ENCODE measurements at regions not wholly inside any gene's neighbourhood (a gene's known extent, or its start where the extent isn't known, plus 50 kb on each side); places are given as distances from the start of the nearest gene placed in this dataset.
A peak's percentile ranks its signal among the peaks of the same experiment; 100 is the strongest.

DNA sequence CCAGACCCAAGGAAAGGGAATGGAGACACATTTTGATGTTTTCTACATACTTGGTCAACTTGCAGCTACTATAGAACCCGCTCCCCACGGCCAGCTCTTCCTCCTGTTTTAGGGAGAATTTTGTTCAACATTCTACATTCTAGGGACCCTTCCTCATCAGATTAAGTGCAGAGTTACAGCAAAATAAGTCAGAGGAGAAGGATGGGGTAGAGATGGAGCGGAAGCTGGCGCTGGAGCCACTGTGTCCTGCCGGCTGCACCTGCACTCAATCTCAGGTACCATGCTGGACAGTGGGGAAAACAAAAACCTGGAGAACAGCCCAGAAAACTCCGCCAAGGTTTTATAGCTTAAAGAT is 79.4 kb upstream of the EN2 start:
- no peak overlapping the region for H3K4me3 ChIP-seq (ENCODE audit: low read length)
- no peak for TF ChIP-seq CTCF (IDR thresholded peaks at IDR 0.05; ENCODE audit: insufficient read depth, low read depth, low read length, missing control alignments)
- DNase-seq (ENCODE audit: low read depth), result no peak

DNA sequence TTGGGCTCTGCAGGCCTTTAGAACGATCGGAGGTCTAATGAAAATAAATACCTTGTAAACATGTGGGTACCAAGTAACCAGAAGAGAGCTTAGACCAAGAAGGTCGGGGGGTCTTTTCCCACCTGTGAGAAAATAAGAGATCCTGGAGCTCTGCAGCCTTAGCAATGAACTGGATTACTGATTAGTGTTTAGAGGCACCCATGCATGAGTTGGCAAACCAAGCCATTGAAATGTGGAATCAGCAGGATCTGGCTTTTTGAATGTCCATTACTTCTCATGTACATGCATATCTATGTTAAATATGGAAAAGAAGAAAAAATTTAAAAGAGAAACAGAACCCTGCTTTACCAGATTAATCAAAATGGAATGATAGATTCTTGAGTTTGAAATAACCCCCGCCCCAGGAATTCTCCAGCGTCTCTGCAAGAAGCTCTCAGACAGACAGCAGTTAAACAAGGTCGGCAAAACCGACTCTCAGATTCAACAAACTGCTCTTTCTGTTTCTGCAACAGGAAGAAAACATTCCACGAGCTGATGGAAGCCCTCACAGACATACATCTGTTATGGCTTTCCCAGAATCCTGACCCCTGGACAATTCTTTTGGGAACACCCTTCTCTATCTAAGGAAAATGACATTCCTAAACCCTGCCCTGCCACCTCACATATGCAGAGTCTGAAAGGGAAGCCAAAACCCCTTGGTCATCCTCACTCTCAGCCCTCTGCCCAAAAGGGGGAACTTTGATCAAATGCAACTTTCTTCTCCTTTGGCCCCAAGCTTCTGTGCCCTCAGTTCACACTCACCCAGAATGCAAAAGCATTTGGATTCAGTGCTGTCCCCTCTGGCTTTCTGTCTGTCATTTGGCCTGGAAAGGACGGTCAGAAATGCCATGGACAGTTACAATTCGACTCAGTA is 78.7 kb upstream of the EN2 start:
- DNase-seq (ENCODE audit: low read depth), result no peak
- TF ChIP-seq CTCF (IDR thresholded peaks at IDR 0.05; ENCODE audit: insufficient read depth, low read depth, low read length, missing control alignments), result peak; percentile 0
- no peak overlapping the region for H3K4me3 ChIP-seq (ENCODE audit: low read length)

GRCh38 chr7:155380221-155380861 is 77.6 kb upstream of the EN2 start:
- no peak overlapping the region for H3K4me3 ChIP-seq (ENCODE audit: low read length)
- DNase-seq (ENCODE audit: low read depth), result peak; percentile 76

GRCh38 chr7:155380976-155381851 is 76.7 kb upstream of the EN2 start:
- H3K4me3 ChIP-seq (ENCODE audit: low read length), result no peak overlapping the region
- no peak for TF ChIP-seq CTCF (IDR thresholded peaks at IDR 0.05; ENCODE audit: insufficient read depth, low read depth, low read length, missing control alignments)
- no peak for DNase-seq (ENCODE audit: low read depth)

More at GRCh38 chr7:155380221-155380861, 77.6 kb upstream of the EN2 start:
- TF ChIP-seq CTCF (IDR thresholded peaks at IDR 0.05; ENCODE audit: insufficient read depth, low read depth, low read length, missing control alignments), result peak; percentile 88

DNA sequence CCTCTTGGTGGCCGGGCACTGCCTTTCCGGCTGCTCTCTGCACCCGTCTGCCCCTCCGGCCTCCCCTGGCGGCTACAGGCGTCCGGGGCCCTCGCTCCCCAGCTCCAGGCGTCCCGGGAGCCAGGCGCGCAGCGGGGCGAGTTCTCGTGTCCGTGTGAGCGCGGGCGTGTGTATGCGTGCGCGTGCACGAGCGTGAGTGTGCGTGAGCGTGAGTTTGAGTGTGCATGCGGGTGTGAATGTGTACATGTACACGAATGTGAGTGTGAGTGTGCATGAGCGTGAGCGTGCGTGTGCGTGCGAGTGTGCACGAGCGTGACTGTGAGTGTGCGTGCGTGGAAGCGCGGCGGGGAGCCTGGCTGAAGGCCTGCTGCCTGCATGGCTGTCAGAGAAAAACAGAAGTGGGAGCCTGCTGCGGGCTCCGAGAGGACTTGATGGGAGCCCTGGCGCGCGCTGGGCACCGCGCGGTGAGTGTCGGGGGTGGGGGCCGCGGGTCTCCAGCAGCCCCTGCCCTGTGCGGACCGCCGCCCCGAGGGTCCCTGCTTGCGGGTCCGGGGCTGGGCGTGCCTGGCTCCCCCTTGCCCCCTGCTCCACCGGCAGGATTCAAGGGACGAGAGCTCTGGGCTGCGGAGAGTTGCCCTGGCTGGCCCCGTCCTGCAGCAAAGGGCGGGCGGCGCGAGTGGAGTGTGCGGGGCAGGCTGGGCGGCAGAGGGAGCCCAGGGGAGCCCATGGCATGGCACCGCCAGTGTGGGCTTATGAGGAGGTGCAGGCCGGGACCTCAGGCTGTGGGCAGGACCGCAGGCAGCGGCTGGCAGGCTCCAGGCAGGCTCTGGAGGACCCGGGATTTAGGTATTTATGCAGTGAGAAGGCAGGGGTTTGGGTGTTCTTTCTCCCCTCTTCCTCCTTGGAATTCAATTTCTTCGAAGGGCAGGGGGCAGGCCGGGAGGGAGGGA is 75.8 kb upstream of the EN2 start:
- no peak for TF ChIP-seq CTCF (IDR thresholded peaks at IDR 0.05; ENCODE audit: insufficient read depth, low read depth, low read length, missing control alignments)
- no peak for DNase-seq (ENCODE audit: low read depth)
- no peak overlapping the region for H3K4me3 ChIP-seq (ENCODE audit: low read length)

DNA sequence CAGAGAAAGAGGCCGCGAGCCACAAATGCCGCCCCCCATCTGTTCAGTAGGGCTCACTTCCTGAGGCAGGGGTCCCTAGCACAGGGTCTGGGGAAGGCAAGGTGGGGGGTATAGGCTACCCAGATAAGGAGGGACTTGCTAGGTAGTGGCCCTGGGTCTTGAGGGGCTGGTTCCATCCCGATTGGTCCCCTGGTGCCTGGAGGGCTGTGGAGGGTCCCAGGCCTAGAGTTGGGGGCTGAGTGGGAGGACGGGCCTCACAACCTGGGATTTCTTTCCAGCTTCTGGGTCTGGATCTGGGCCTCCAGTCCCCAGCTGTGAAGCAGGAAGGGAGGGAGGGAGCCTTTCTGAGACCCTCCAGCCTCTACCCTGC is 75.1 kb upstream of the EN2 start:
- no peak for TF ChIP-seq CTCF (IDR thresholded peaks at IDR 0.05; ENCODE audit: insufficient read depth, low read depth, low read length, missing control alignments)
- no peak overlapping the region for H3K4me3 ChIP-seq (ENCODE audit: low read length)
- DNase-seq (ENCODE audit: low read depth), result no peak
